Esophagus muscularis mucosa (tissue), 2 donors: ENCODE measurements at regions not wholly inside any gene's neighbourhood (a gene's known extent, or its start where the extent isn't known, plus 50 kb on each side); places are given as distances from the start of the nearest gene placed in this dataset.

Experiments used
- POLR2A ChIP-seq: fragments of 450-650 bp; IDR thresholded peaks from one replicate; pipeline ENCODE4 v1.6.1; 2017; ENCODE audit warnings: antibody characterized with exemption, moderate library complexity, mild to moderate bottlenecking, low read depth
- POLR2AphosphoS5 ChIP-seq, 2 donors: sonication (generic); formaldehyde crosslinking; IDR thresholded peaks; one replicate each; pipeline ENCODE4 v1.6.1; 2017; ENCODE audit warnings: antibody characterized with exemption in 2 of 2

DNA sequence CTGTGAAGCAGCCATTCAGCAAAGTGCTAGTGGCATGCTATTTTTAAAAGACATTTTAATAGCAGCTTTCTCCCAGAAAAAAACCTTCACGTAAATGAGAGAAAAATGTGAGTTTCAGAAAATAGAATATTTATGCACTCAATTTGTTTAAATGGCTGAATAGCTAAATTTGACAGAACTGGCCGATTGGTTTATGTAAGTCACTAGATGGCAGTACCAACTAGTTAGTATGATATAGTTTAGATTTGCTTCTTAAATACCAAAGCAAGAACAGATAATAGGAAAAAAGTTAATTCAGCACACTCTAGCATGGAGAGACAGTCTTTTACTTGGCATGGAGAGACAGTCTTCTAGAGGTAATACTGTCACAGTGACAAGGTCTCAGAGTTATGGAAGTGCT lies 250.1 kb downstream of the SNCA start:
- TF ChIP-seq POLR2AphosphoS5 (IDR thresholded peaks at IDR 0.05), result no peak
- no peak for TF ChIP-seq POLR2A
